ENCODE measurements at regions not wholly inside any gene's neighbourhood (a gene's known extent, or its start where the extent isn't known, plus 50 kb on each side); places are given as distances from the start of the nearest gene placed in this dataset.

- no peaks in the 10 kb centered on the region for H3K27me3 ChIP-seq
Observed at GRCh38 chr18:75643083-75643482, 215.6 kb upstream of the SMIM21 start.

DNA sequence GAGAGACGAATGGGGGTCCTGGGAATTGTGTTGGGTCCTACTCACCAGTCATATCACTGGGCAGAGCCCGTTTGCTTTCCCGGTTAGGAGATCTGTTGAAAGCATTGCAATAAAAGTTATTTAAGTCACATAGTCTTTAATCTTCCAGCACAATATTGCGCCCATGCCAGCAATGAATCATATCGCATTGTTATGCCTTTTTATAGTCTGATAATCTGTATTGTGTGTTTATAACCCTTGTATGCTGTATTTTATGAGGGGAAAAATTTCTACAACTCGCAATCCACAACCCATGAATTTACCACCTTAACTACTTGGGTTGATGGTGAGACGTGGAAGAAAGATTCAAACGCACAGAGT is 211.9 kb upstream of the SMIM21 start:
- H3K27me3 ChIP-seq, result no peaks in the 10 kb centered on the region
- TF ChIP-seq CTCF (IDR thresholded peaks at IDR 0.05), result no peak
- intact Hi-C loops (cut with DNase I), result no loop called here
- peaks cover 0 to 5% of the 10 kb centered on the region in 2 donors for H3K4me1 ChIP-seq
- no peaks in the 10 kb centered on the region for H3K36me3 ChIP-seq
- peak overlapping the region in 1 of 2 donors; percentile 31 for H3K4me3 ChIP-seq
- H3K27ac ChIP-seq, result no peak overlapping the region
- no peaks in the 10 kb centered on the region for H3K9me3 ChIP-seq
- DNase-seq (ENCODE audit: low spot score in 2 of 2), result no peak

More at GRCh38 chr18:75643083-75643482, 215.6 kb upstream of the SMIM21 start:
- intact Hi-C loops (cut with DNase I), result no loop called here
- Histone ChIP-seq H3K4me3 (no peak overlapping the region), H3K36me3 (no peaks in the 10 kb centered on the region), H3K9me3 (no peaks in the 10 kb centered on the region), H3K4me1 (peaks cover 0 to 5% of the 10 kb centered on the region in 2 donors), H3K27ac (no peak overlapping the region)
- no peak for DNase-seq (ENCODE audit: low spot score in 2 of 2)
- TF ChIP-seq CTCF (IDR thresholded peaks at IDR 0.05), result no peak

GRCh38 chr18:75638776-75639471 is 211.4 kb upstream of the SMIM21 start:
- H3K27me3 ChIP-seq, result no peaks in the 10 kb centered on the region
- no peak for DNase-seq (ENCODE audit: low spot score in 2 of 2)
- no peak overlapping the region for H3K27ac ChIP-seq
- no peaks in the 10 kb centered on the region for H3K9me3 ChIP-seq
- H3K4me1 ChIP-seq, result peaks cover 0 to 5% of the 10 kb centered on the region in 2 donors
- peak overlapping the region in 1 of 2 donors; percentile 31 for H3K4me3 ChIP-seq
- intact Hi-C loops (cut with DNase I), result no loop called here
- no peak for TF ChIP-seq CTCF (IDR thresholded peaks at IDR 0.05)
- no peaks in the 10 kb centered on the region for H3K36me3 ChIP-seq

- intact Hi-C loops (cut with DNase I), result no loop called here
- Histone ChIP-seq H3K4me1 (peaks cover 0 to 5% of the 10 kb centered on the region in 2 donors), H3K4me3 (peak overlapping the region in 1 of 2 donors; percentile 31), H3K9me3 (no peaks in the 10 kb centered on the region), H3K27ac (no peak overlapping the region), H3K27me3 (no peaks in the 10 kb centered on the region), H3K36me3 (no peaks in the 10 kb centered on the region)
- no peak for DNase-seq (ENCODE audit: low spot score in 2 of 2)
- no peak for TF ChIP-seq CTCF (IDR thresholded peaks at IDR 0.05)
Observed at GRCh38 chr18:75638223-75638775, 210.8 kb upstream of the SMIM21 start.

- intact Hi-C loops (cut with DNase I), result no loop called here
- TF ChIP-seq CTCF (IDR thresholded peaks at IDR 0.05), result no peak
- H3K4me1 ChIP-seq, result peaks cover 0 to 5% of the 10 kb centered on the region in 2 donors
- H3K27ac ChIP-seq, result no peak overlapping the region
- DNase-seq (ENCODE audit: low spot score in 2 of 2), result no peak
- no peaks in the 10 kb centered on the region for H3K9me3 ChIP-seq
- no peaks in the 10 kb centered on the region for H3K27me3 ChIP-seq
- no peak overlapping the region for H3K4me3 ChIP-seq
- H3K36me3 ChIP-seq, result no peaks in the 10 kb centered on the region
Observed at GRCh38 chr18:75635096-75635495, 207.6 kb upstream of the SMIM21 start.

Measured in ascending aorta (tissue), 2 donors.